GM12875 (cell line): ENCODE measurements at regions not wholly inside any gene's neighbourhood (a gene's known extent, or its start where the extent isn't known, plus 50 kb on each side); places are given as distances from the start of the nearest gene placed in this dataset.

ENCODE experiments used
- H3K4me3 ChIP-seq: one replicate; pipeline ENCODE4 v1.5.1; 2011; ENCODE audit warnings: low read depth, low read length, control low read depth
- TF ChIP-seq, protein P1 (sequence below): IDR thresholded peaks from 2 replicates; pipeline ENCODE4 v1.5.1; 2011; ENCODE audit warnings: low read depth, mild to moderate bottlenecking, control low read depth, inconsistent platforms, low read length, moderate library complexity, borderline replicate concordance; ENCODE audit not compliant: insufficient read depth

DNA sequence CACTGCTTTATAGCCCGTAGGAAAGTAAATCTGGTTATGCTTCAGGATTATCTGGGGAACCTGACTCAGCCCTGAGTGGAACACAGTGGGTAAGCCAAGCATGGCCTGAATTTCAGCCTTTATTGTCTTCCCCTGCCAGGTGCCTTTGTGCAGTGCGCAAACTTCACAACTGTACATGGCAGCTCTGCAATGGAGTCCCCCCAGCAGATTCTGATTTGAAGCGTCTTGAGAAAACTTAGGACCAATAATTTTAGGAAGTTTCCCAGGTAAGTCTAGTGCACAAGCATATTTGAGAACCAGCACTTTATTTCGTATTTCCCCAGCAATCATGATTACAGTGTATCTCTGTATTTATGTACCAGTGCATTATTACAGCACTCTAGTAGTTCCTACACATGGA lies 112.1 kb upstream of the ARL4C start:
- no peak overlapping the region for H3K4me3 ChIP-seq
- TF ChIP-seq, protein P1, sequence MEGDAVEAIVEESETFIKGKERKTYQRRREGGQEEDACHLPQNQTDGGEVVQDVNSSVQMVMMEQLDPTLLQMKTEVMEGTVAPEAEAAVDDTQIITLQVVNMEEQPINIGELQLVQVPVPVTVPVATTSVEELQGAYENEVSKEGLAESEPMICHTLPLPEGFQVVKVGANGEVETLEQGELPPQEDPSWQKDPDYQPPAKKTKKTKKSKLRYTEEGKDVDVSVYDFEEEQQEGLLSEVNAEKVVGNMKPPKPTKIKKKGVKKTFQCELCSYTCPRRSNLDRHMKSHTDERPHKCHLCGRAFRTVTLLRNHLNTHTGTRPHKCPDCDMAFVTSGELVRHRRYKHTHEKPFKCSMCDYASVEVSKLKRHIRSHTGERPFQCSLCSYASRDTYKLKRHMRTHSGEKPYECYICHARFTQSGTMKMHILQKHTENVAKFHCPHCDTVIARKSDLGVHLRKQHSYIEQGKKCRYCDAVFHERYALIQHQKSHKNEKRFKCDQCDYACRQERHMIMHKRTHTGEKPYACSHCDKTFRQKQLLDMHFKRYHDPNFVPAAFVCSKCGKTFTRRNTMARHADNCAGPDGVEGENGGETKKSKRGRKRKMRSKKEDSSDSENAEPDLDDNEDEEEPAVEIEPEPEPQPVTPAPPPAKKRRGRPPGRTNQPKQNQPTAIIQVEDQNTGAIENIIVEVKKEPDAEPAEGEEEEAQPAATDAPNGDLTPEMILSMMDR: no peak

DNA sequence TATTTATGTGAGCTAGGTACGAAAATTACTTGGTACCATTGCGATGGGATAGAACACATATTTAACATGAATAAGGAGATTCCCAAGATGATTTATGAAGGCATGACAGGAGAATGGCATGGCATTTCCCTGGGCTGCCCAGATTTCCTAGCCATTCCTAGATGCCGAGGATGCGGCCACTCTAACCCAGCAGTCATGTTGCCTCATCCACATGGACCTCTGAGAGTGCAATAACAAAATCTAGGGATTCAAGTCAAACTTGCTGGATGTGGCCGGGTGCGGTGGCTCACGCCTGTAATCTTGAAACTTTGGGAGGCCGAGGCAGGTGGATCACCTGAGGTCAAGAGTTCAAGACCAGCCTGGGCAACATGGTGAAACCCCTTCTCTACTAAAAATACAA lies 110.8 kb upstream of the ARL4C start:
- TF ChIP-seq, protein P1: no peak
- no peak overlapping the region for H3K4me3 ChIP-seq

DNA sequence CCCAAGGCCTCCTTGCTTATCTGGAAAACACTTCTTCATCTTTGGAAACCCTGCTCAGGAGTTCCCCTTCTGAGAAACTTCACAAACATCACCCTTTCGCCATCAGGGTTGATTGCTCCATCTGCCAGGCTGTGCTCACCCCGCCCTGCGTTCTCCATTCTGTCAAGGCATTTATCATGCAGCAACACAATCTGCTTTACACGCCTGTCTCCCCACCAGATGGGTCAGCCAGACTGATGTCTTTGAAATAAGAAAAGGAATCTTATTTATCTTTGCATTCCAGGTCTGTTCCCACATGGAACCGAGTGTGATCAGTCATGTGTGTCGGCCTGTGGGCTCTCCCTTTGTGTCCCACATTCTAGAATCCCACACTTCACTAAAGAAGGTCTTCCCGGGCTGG lies 110.0 kb upstream of the ARL4C start:
- H3K4me3 ChIP-seq: no peak overlapping the region
- TF ChIP-seq, protein P1: no peak

DNA sequence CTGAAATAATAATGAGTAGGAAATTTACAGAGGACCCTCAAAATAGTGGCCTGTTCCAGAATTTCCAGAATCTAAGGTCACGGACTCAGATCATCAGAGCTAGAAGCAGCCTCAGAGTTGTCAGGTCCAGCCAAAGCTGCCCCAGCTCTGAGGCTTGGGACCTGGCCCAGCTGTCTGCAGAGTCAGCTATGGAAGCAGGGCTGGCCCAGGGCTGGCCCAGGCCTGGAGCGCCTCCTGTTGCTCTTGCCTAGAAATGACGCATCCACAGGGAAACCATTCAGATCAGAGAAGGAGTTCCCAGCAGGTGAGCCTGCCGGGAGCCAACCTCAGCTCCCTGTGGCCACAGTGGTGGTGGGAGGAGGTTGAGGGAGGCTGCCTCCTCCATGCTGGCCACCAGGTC lies 106.7 kb upstream of the ARL4C start:
- H3K4me3 ChIP-seq: no peak overlapping the region
- TF ChIP-seq, protein P1: peak; percentile 28; the same call in 1 of the 2 replicates

DNA sequence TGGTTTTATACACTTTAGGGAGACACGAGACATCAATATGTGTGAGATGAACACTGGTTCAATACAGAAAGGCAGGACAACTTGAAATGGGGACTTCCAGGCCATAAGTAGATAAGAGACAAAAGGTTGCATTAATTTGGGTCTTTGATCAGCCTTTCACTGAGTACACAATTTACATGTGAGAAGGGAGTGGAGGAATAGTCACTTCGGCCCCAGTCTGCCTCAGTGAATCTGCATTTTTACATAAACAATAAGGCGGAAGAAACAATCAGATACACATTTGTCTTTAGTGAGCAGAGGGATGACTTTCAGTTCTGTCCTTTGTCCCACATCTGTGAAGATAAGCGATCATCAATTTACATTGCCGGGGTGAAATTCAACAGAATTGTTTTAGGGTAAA lies 104.3 kb upstream of the ARL4C start:
- TF ChIP-seq, protein P1: no peak
- H3K4me3 ChIP-seq: no peak overlapping the region

DNA sequence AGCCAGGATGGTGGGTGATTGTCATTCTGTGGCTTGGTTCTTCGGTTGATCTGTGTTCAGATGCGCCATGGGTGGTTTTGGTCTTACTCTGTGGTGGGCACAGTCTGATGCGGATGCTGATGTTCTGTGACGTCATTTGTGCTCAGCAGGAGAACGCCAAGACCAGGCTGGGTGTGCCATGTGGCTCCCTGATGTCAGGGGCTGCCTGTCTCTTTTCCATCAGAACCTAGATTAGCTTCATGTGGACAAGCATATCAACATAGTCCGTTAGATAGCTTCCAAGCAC lies 100.6 kb upstream of the ARL4C start:
- TF ChIP-seq, protein P1: no peak
- no peak overlapping the region for H3K4me3 ChIP-seq

DNA sequence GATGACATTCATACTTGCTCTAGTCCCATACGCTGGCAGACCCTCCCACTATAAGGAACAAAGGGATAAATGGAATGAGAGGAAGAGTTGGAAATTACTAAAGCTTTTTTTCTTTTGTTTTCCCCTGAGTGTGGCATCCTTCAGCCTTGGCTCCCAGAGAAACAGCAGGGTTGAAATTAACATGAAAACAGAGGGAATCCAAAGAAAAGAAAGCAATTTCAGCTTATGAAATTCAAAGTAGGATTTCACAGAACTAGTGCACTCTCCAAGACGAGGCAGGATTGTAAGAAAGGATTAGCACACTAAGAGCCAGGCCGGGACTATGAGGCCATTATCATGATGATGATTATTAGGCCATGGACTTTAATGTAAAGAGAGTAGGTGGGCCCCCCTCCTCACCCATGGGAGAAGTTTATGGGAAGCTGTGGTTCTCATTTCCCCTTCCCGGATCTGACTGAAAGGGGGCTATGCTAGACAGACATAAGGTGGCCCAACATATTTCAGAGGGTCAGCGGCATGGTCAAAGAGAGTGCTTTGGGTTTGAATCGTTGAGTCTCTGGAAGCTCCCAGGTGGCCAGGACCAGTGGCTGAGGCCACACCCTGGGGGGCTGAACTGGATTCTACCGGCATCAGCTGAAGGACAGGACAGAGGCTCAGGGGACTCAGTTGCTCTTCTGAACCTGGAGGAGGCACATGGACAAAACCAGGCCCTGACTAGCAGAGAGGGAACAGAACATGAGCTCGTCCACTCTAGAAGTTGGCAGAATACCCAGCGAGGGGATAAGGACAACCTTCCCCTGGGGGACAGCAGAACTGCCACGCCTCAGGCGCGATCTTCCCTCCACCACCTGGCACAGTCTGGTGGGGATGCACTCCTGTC lies 100.1 kb upstream of the ARL4C start:
- TF ChIP-seq, protein P1: no peak

More for the DNA sequence above, 100.1 kb upstream of the ARL4C start:
- H3K4me3 ChIP-seq: no peak overlapping the region
